ENCODE measurements at regions not wholly inside any gene's neighbourhood (a gene's known extent, or its start where the extent isn't known, plus 50 kb on each side); places are given as distances from the start of the nearest gene placed in this dataset.

DNA sequence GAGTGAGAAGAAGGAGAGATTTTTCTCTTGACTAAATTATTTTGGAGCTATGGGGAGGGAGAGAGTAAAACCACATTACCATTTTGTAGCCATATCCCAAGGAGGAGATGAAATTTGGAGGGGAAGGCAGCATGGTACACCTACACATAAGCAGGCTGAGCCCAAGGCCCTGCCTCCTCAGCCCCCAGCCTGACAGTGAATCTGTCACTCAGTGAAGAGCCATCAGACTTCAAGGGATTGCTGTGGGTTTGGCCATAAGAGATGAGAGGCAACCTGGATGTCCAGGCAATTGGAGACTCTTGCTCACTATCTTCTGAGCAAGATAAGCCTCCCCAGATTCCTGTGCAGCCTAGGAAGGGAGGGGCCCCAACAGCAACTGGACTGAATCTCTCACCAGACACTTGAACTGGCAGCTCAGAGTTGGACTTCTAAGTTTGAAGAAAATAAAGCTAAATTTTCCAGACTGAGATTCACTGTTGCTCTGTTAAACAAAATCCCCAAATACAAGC is 216.6 kb downstream of the SEMA6A start:
- CTCF ChIA-PET = interaction anchor here (0.6 kb wide), 1 partner anchor 1345 kb away, joined by 4 read pairs; no protein-coding TSS in a partner anchor
- peaks cover 2% of the 10 kb centered on the region for H3K9me3 Mint-ChIP-seq (ENCODE audit: low read depth)
- no peak for DNase-seq
- H3K27me3 Mint-ChIP-seq = no peaks in the 10 kb centered on the region
- no peak overlapping the region for H3K4me3 Mint-ChIP-seq
- no peaks in the 10 kb centered on the region for H3K4me1 Mint-ChIP-seq
- no peak for ATAC-seq
- no peak overlapping the region for H3K27ac Mint-ChIP-seq
- peaks cover 3% of the 10 kb centered on the region for H3K36me3 Mint-ChIP-seq

DNA sequence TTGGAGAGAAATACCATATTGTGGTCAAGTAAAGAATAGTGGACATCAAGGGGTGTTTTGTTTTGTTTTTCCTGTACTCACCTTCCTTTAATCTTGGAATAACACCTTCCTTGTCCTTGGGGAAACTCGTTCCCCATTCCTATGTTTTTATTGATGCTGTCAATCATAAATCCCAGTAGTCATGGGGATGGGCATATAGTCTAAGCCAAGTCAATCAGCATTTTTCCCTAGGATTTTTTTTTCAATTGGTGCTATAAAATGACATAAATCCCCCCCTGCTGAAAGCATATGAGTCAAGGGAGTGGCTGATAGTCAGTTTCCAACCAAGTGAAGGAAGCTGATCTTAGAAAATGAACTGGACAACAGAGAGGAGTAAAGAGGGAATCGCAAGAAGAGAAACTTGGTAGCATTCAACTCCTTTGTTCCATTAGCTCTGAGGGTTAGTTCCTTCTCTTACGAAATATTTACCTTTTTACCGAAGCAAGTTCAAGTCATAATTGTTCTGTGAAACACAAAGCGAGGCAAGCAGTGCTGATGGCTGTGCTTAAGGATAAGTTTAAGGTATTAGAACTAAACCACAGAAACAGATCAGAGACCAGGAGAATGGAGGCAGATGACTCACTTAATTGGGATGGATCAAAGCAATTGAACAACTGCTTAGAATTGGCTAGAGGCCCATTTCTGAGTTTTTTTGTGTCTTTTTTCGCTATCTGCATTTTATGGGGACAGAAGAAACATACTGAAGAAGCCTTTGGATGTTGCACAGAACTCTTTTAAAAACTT is 218.6 kb downstream of the SEMA6A start:
- Mint-ChIP-seq H3K27me3 (no peaks in the 10 kb centered on the region), H3K4me3 (no peak overlapping the region), H3K9me3 (ENCODE audit: low read depth) (peaks cover 6% of the 10 kb centered on the region), H3K36me3 (peaks cover 3% of the 10 kb centered on the region), H3K27ac (no peak overlapping the region), H3K4me1 (no peaks in the 10 kb centered on the region)
- DNase-seq (no peak), ATAC-seq (no peak)
- CTCF ChIA-PET = no interaction called here

DNA sequence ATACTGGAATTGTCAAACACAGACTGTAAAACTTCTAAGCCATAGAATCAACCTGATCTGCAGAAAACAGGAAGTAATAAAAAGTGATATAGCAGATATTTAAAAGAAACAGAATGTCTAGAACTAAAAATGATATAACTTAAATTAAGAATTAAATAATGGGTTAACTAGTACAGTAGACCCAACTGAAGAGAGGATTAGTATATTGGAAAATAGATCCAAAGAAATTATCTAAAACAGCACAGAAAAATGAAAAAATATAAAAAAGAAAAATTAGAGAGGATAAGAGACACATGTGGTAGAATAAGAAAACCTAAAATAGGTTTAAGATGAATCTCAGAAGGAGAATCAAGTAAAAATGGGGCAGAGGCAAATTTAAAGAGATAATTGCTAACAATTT is 219.9 kb downstream of the SEMA6A start:
- H3K36me3 Mint-ChIP-seq = peaks cover 4% of the 10 kb centered on the region
- peaks cover 6% of the 10 kb centered on the region for H3K9me3 Mint-ChIP-seq (ENCODE audit: low read depth)
- DNase-seq (no peak), ATAC-seq (no peak)
- H3K4me1 Mint-ChIP-seq = no peaks in the 10 kb centered on the region
- no peak overlapping the region for H3K4me3 Mint-ChIP-seq
- CTCF ChIA-PET = no interaction called here
- H3K27ac Mint-ChIP-seq = no peak overlapping the region
- H3K27me3 Mint-ChIP-seq = no peaks in the 10 kb centered on the region

DNA sequence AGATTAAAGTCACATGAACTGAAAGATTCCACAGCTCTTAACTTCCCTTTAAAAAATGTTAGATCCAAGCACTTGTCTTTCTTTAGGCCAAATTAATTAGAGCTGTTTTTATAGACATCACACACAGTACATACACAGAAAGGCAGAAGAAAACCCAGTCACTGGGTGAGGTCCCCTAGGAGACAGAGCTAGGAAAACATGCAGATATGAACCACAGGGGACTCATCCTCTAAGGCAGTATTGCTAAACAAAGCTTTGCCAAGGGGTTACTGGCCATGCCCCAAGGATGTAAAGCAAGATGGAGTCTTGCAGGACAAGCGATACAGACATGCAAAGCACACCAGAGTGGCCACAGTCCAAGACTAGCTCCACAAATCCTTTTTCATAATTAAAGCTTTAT is 227.0 kb downstream of the SEMA6A start:
- no peaks in the 10 kb centered on the region for H3K4me1 Mint-ChIP-seq
- peaks cover 3% of the 10 kb centered on the region for H3K36me3 Mint-ChIP-seq
- no peaks in the 10 kb centered on the region for H3K27me3 Mint-ChIP-seq
- ATAC-seq (no peak), DNase-seq (no peak)
- no peak overlapping the region for H3K27ac Mint-ChIP-seq
- H3K4me3 Mint-ChIP-seq = no peak overlapping the region
- H3K9me3 Mint-ChIP-seq (ENCODE audit: low read depth) = peaks cover 3% of the 10 kb centered on the region
- CTCF ChIA-PET = no interaction called here

- Mint-ChIP-seq H3K4me3 (no peak overlapping the region), H3K4me1 (no peaks in the 10 kb centered on the region), H3K36me3 (peaks cover 2% of the 10 kb centered on the region), H3K27ac (no peak overlapping the region), H3K27me3 (no peaks in the 10 kb centered on the region), H3K9me3 (ENCODE audit: low read depth) (no peaks in the 10 kb centered on the region)
- ATAC-seq (no peak), DNase-seq (no peak)
- CTCF ChIA-PET = no interaction called here
These were observed 230.7 kb downstream of the SEMA6A start for GRCh38 chr5:116343961-116344360.

Data from activated CD8-positive, alpha-beta memory T cell treated with anti-CD3 and anti-CD28 coated beads, Interleukin-2, amount 10 ng/mL, durations not matched to agents 7 days and 5 days (primary cell).